Caco-2 (cell line): ENCODE measurements at regions not wholly inside any gene's neighbourhood (a gene's known extent, or its start where the extent isn't known, plus 50 kb on each side); places are given as distances from the start of the nearest gene placed in this dataset.

Experiments
- BruUV-seq: library from RNA; stranded (reverse); fragments of 400-500 nt; replicated peaks from 2 replicates; lab custom pipeline; 2021; lab: Mats Ljungman, UMichigan
- CTCF ChIA-PET: fragments of 300-600 bp; sonication (Branson Sonifier 250); formaldehyde crosslinking; loops from one replicate; lab custom pipeline; 2022; ENCODE audit warnings: antibody characterized with exemption; lab: Charles Lee
- POLR2A ChIA-PET: fragments of 300-600 bp; sonication (Branson Sonifier 250); formaldehyde crosslinking; loops from one replicate; lab custom pipeline; 2022; ENCODE audit warnings: antibody characterized with exemption; lab: Charles Lee
- DNase-seq, 2 experiments: peaks; one replicate each; pipeline versions ENCODE4 v3.0.0 to v3.0.0-alpha.2; 2020 to 2022
- H3K27me3 ChIP-seq: replicated peaks from 2 replicates; pipeline ENCODE4 v1.6.0; 2011; ENCODE audit warnings: low read length; ENCODE audit not compliant: control insufficient read depth, insufficient read depth
- H3K36me3 ChIP-seq: 2 replicates; pipeline ENCODE4 v1.5.1; 2011; ENCODE audit warnings: low read length; ENCODE audit not compliant: control insufficient read depth, insufficient read depth
- H3K4me1 ChIP-seq: fragments of 250-450 bp; sonication (Bioruptor Pico); 2 replicates; pipeline ENCODE4 v1.5.1; 2020; ENCODE audit warnings: mild to moderate bottlenecking
- H3K4me3 ChIP-seq: 2 replicates; pipeline ENCODE4 v1.5.1; 2011; ENCODE audit warnings: low read depth, mild to moderate bottlenecking, control low read depth, low read length
- H3K9me3 ChIP-seq: fragments of 250-450 bp; sonication (Bioruptor Pico); 2 replicates; pipeline ENCODE4 v1.5.1; 2020; ENCODE audit warnings: mild to moderate bottlenecking, moderate library complexity
- H3K27ac Mint-ChIP-seq: one replicate; pipeline ENCODE4 v1.8.0; 2022; ENCODE audit warnings: mixed read lengths; ENCODE audit not compliant: unreplicated experiment
- H3K27me3 Mint-ChIP-seq: one replicate; pipeline ENCODE4 v1.8.0; 2022; ENCODE audit warnings: mixed read lengths; ENCODE audit not compliant: insufficient read depth, unreplicated experiment
- H3K36me3 Mint-ChIP-seq: one replicate; pipeline ENCODE4 v1.8.0; 2022; ENCODE audit warnings: mild to moderate bottlenecking, mixed read lengths; ENCODE audit not compliant: insufficient read depth, unreplicated experiment
- H3K4me1 Mint-ChIP-seq: one replicate; pipeline ENCODE4 v1.8.0; 2022; ENCODE audit warnings: low read depth, mixed read lengths; ENCODE audit not compliant: unreplicated experiment
- H3K4me3 Mint-ChIP-seq: one replicate; pipeline ENCODE4 v1.8.0; 2022; ENCODE audit warnings: mild to moderate bottlenecking, moderate library complexity, mixed read lengths; ENCODE audit not compliant: unreplicated experiment
- H3K9me3 Mint-ChIP-seq: one replicate; pipeline ENCODE4 v1.8.0; 2022; ENCODE audit warnings: mixed read lengths; ENCODE audit not compliant: unreplicated experiment
- intact Hi-C: fragments of 100-400 bp; cut with micrococcal nuclease; formaldehyde crosslinking; loops from one replicate; pipeline ENCODE4 v1.10.0; 2022; ENCODE audit not compliant: unreplicated experiment
- TF ChIP-seq, protein P1 (sequence below), 2 experiments: fragments of 200-600 bp in 1 of 2; IDR thresholded peaks; 1 replicate in 1 of 2; 2 replicates in 1 of 2; pipeline versions ENCODE4 v1.5.1 to v1.8.0; 2011 to 2022; ENCODE audit warnings: antibody characterized with exemption in 1 of 2, control low read depth in 1 of 2, inconsistent platforms in 1 of 2, low read depth in 1 of 2, low read length in 1 of 2, mild to moderate bottlenecking in 1 of 2, moderate library complexity in 1 of 2; ENCODE audit not compliant: insufficient read depth in 1 of 2, severe bottlenecking in 1 of 2, unreplicated experiment in 1 of 2

DNA sequence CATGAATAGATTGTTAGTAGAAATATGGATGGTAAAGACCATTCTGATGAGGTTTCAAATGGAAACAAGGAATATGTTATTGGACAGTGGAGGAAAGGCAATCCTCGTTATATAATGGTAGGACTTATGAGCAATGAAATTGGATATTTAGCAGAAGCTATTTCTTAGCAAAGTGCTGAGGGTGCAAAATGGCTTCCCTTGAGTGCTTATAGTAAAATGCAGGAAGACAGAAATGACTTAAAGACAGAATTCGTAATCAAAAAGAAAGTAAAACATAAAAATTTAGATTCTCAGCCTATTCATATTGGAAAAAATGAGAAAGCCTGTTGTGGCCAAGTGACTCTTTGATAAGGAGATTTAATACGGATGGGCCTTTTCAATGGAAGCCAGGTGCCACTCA lies 102.1 kb upstream of the ADRA1B start:
- no peaks in the 10 kb centered on the region for H3K36me3 ChIP-seq
- H3K27me3 Mint-ChIP-seq: peaks cover 8% of the 10 kb centered on the region
- no peaks in the 10 kb centered on the region for H3K36me3 Mint-ChIP-seq
- H3K4me1 Mint-ChIP-seq: no peaks in the 10 kb centered on the region
- H3K9me3 ChIP-seq: no peaks in the 10 kb centered on the region
- intact Hi-C loops: no loop called here
- no peaks in the 10 kb centered on the region for H3K27me3 ChIP-seq
- H3K27ac Mint-ChIP-seq: no peak overlapping the region
- ChIA-PET CTCF (no interaction called here), POLR2A (interaction anchor here (0.6 kb wide), 1 partner anchor 18 kb away, joined by 6 read pairs; no protein-coding TSS in a partner anchor)
- no peaks in the 10 kb centered on the region for H3K4me1 ChIP-seq
- DNase-seq: no peak
- no peak overlapping the region for H3K4me3 ChIP-seq
- no peak overlapping the region for H3K4me3 Mint-ChIP-seq
- no TSS peak for BruUV-seq
- H3K9me3 Mint-ChIP-seq: no peaks in the 10 kb centered on the region
- TF ChIP-seq, protein P1, sequence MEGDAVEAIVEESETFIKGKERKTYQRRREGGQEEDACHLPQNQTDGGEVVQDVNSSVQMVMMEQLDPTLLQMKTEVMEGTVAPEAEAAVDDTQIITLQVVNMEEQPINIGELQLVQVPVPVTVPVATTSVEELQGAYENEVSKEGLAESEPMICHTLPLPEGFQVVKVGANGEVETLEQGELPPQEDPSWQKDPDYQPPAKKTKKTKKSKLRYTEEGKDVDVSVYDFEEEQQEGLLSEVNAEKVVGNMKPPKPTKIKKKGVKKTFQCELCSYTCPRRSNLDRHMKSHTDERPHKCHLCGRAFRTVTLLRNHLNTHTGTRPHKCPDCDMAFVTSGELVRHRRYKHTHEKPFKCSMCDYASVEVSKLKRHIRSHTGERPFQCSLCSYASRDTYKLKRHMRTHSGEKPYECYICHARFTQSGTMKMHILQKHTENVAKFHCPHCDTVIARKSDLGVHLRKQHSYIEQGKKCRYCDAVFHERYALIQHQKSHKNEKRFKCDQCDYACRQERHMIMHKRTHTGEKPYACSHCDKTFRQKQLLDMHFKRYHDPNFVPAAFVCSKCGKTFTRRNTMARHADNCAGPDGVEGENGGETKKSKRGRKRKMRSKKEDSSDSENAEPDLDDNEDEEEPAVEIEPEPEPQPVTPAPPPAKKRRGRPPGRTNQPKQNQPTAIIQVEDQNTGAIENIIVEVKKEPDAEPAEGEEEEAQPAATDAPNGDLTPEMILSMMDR (IDR thresholded peaks at IDR 0.05; ENCODE audit: insufficient read depth in 1 of 2, low read depth in 1 of 2, low read length in 1 of 2, severe bottlenecking in 1 of 2, unreplicated experiment in 1 of 2): no peak

GRCh38 chr5:159814805-159815585 lies 101.3 kb upstream of the ADRA1B start:
- Histone ChIP-seq H3K9me3 (no peaks in the 10 kb centered on the region), H3K36me3 (no peaks in the 10 kb centered on the region), H3K4me3 (no peak overlapping the region), H3K4me1 (no peaks in the 10 kb centered on the region), H3K27me3 (no peaks in the 10 kb centered on the region)
- intact Hi-C loops: no loop called here
- Mint-ChIP-seq H3K4me1 (no peaks in the 10 kb centered on the region), H3K9me3 (no peaks in the 10 kb centered on the region), H3K36me3 (no peaks in the 10 kb centered on the region), H3K27me3 (peaks cover 6% of the 10 kb centered on the region), H3K27ac (no peak overlapping the region), H3K4me3 (no peak overlapping the region)
- POLR2A ChIA-PET: no interaction called here
- DNase-seq: no peak
- BruUV-seq: no TSS peak
- CTCF ChIA-PET: no interaction called here
- TF ChIP-seq, protein P1 (IDR thresholded peaks at IDR 0.05; ENCODE audit: insufficient read depth in 1 of 2, low read depth in 1 of 2, low read length in 1 of 2, severe bottlenecking in 1 of 2, unreplicated experiment in 1 of 2): no peak

DNA sequence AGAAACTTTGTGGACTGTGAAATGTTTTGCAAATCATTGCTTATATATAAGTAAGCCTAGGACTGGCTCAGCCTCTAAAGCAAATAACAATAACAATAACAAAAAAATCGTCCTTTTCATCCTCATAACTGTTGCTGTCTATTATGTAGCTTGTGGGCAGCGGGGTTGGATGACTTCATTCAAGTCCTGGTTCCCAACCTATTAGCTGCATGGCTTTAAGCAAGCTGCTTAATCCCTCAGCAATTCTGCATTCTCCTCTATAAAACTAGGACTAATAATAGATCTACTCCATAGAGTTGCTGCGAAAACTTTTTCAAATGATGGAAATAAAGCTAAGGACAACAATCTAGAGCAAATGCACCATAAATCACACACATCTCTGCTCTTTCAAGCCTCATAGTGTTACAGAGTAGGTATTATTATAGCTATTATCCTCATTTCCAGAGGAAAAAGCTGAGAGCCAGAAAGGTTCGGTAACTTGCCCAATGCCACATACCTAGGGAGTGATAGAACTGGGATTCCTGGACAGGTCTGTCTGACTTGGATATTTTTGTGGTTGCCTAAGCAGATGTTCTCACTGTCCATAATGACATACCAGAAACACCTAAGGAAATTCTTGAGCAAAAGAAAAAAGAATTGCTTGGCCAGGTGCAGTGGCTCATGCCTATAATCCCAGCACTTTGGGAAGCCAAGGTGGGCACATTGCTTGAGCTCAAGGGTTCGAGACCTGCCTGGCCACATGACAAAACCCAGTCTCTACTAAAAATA lies 98.8 kb upstream of the ADRA1B start:
- BruUV-seq: no TSS peak
- Histone ChIP-seq H3K36me3 (no peaks in the 10 kb centered on the region), H3K4me1 (no peaks in the 10 kb centered on the region), H3K27me3 (no peaks in the 10 kb centered on the region), H3K9me3 (no peaks in the 10 kb centered on the region), H3K4me3 (no peak overlapping the region)
- H3K27ac Mint-ChIP-seq: no peak overlapping the region
- intact Hi-C loops: no loop called here
- TF ChIP-seq, protein P1 (IDR thresholded peaks at IDR 0.05; ENCODE audit: insufficient read depth in 1 of 2, low read depth in 1 of 2, low read length in 1 of 2, severe bottlenecking in 1 of 2, unreplicated experiment in 1 of 2): no peak
- DNase-seq: no peak
- POLR2A ChIA-PET: no interaction called here
- peaks cover 7% of the 10 kb centered on the region for H3K27me3 Mint-ChIP-seq
- H3K4me1 Mint-ChIP-seq: no peaks in the 10 kb centered on the region
- no peaks in the 10 kb centered on the region for H3K9me3 Mint-ChIP-seq
- CTCF ChIA-PET: no interaction called here
- no peak overlapping the region for H3K4me3 Mint-ChIP-seq
- H3K36me3 Mint-ChIP-seq: no peaks in the 10 kb centered on the region
